Stimulated activated CD8-positive, alpha-beta memory T cell treated with anti-CD3 and anti-CD28 coated beads, Interleukin-12 subunit alpha, Interleukin-12 subunit beta, amount 100 ng/mL, for 4 hours (primary cell): ENCODE measurements at regions not wholly inside any gene's neighbourhood (a gene's known extent, or its start where the extent isn't known, plus 50 kb on each side); places are given as distances from the start of the nearest gene placed in this dataset.
"Not testable (repeated sequence)": the region's sequence is repeated elsewhere in the genome, so short reads cannot be mapped to it uniquely, and the experiment has no call there.

Experiments used
- DNase-seq: peaks from one replicate; pipeline ENCODE4 v3.0.0-alpha.2; 2020; ENCODE audit warnings: low read depth

DNA sequence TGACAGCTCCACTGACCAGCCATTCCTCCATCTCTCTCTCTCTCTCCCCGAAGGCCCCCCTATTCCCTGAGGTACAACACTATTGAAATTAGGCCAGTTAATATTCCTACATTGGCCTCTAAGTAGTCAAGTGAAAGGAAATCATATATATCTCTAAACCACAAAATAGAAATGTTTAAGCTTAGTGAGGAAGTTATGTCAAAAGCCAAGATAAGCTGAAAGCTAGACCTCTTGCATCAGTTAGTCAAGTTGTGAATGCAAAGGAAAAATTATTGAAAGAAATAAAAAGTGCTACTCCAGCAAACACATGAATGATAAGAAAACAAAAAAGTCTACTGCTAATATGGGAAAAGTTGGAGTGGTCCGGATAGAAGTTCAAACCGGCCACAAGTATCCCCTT is 301.3 kb upstream of the RBMS1 start:
- no peak for DNase-seq

DNA sequence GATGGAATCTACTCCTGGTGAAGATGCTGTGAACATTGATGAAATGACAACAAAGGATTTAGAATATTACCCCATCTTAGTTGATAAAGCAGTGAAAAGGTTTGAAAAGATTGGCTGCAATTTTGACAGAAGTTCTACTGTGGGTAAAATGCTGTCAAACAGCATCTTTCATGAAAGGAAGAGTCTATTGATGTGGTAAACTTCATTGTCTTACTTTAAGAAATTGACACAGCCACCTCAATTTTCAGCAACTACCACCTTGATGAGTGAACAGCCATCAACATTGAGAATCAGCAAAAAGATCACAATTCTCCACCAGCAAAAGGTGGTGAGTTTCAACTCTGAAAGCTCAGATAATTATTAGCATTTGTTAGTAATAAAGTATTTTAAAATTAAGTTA is 310.3 kb upstream of the RBMS1 start:
- no peak for DNase-seq

DNA sequence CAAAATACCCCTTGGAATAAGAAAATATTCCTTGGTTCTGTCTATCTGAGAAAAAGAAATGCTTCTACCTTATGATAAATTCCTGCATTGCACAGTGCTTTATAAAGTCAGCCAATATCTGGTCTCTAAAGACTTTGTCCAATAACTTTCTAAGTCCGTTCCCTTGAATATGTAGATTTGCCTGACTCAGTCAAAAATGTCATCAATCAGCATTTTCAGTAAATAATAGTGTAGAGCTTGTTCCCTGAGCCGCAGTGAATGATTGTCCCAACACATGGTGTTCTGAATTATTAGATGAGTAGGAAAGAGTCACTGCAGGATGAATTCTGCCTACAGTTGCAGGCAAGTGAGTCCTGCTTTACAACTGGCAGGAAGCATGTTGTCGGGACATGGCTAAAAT is 316.8 kb upstream of the RBMS1 start:
- DNase-seq, result no peak

DNA sequence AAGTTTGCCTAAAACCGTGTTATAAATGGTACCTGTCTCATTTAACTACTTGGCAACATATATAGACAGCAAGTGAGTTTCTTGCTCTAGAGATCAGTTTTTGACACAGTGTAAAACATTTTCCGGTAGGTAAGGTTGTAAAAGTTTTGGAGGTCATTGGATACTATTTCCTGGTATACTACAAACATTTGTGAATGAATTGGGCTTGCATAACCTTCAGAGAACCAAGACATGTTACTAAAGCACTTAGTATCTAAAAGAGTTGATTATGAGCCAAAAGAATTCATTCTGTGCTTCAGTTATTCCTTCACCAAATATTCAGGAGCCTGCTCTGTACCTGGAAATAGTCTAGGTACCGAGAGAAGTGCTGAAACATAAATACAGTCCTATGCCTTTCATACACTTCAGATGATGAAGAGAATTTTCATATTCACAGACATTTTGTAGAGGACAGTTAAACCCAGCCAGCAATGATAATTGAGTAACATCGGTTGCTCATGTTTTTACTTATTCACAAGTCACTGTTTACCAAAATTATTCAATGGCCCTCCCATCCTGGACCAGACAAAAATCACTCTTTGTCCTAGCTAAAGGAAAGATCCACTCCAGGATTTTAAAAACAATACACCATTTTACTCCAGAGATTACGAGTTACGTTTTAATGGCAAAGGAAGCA is 319.4 kb upstream of the RBMS1 start:
- no peak for DNase-seq

DNA sequence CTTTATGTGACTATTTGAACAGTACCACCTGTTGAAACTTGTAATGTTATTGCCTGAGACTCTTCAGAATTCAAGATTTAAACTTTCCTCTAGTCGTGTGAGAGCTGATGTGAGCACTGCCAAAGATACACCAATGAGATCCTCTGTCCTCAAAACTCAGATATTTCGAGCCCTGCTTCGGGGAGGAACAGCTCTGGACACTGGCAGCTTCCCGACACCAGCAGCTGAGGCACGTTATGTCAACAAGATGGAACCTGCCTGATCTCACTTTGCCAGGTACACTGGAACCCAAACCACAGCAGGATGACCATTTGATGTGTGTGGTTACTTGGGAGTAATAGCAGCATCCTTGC is 319.9 kb upstream of the RBMS1 start:
- no peak for DNase-seq

DNA sequence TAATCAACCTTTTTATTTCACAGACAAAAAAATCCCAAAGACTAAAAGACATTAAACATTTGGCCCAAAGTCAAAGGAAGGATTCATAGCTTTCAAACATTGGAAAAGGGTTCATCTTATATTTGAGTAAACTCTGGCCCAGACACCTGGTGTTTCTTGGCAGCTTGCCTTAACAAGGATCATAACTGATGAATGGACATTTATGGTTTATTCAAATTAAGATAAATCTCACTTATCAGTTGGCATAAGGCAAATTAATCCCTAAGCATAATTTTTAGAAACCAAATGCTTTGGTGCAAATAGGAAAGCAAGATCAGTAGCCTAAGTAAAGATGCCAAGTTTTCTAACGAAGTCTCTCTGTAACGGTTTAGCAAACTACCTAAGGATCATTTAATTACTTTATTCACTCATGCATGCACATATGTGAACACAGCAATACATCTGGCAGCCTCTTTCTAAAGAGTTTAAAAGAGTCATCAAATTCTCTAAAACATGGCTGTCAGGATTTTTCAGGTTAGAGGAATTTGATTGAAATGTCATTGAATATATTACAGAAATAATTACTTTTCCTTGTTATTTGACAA is 323.4 kb upstream of the RBMS1 start:
- DNase-seq, result no peak

DNA sequence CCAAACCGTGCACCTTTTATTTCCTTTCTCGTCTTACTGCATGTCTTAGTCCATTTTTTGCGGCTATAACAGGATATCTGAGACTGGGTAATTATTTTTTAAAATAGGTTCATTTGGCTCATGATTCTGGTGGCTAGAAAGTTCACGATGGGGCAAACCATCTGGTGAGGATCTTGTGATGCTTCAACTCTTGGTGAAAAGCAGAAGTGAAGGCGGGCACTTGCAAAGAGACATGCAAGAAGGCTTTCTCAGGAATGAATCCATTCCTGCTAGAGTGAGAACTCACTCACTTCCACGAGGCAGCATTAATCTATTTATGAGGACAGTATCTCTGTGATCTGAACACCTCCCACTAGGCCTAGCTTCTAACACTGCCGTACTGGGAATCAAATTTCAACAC is 327.1 kb upstream of the RBMS1 start:
- no peak for DNase-seq

DNA sequence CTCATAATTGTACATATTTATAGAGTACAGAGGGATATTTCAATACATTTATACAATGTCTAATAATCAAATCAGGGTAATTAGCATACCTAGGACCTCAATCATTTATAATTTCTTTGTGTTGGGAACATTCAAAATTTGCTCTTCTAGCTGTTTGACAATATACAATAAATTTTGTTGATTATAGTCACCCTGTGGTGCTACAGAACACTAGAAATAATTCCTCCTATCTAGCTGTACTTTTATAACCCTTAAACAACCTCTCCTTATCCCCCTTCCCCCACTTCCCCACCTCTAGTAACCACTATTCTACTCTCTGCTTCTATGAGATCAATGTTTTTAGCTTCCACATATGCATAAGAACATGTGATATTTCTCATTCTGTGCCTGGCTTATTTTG is 328.4 kb upstream of the RBMS1 start:
- no peak for DNase-seq

DNA sequence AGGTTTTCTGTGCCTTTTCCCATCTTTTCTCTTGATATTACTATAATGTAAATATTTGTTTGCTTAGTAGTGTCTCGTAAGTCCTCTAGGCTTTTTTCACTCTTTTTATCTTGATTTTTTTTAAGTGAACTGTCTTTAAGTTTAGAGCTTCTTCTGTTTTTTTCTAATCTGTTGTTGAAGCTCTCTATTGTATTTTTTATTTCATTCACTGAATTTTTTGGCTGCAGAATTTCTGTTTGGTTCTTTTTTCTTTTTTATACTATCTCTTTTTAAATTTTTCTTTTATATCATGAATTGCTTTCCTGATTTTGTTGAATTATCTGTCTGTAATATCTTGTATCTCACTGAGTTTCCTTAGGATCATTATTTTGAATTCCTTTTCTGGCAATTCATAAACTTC is 331.8 kb upstream of the RBMS1 start:
- no peak for DNase-seq

DNA sequence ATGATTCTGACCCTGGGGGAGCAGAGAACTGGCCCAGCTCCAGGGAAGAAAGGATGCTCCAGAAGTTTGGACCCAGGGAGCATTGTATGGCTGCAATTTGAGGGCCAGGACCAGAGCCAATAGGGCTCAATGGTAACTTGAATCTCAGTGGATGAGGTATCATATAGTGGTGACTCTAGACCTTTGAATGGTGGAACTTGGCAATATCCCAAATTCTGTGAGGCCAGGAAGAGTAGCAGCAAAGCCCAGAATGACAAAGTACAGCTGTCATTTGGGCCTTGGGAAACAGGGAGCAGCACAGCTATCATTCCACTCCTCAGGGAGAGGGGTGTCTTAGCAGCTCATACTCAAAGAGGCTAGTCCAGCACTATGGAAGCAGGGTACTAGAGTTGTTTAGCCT is 332.9 kb upstream of the RBMS1 start:
- DNase-seq, result no peak

DNA sequence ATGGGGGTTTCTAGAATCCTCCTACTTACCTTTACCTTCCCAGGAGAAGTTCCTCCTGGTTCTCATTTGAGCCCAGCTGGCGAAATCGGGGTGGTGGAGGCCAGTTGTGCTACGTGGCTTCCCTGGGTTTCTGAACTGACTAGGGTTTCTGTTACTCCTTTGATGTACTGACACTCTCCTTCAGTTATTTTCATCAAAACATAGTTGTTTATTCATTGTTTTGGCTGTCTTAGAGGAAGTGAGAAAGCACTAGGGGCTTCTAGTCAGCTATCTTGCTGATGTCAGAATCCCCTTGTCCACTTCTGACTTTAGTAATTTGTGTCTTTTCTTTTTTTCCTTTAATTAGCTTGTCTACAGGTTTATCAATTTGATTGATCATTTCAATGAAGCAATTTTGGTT is 332.2 kb upstream of the TANK start:
- DNase-seq, result no peak

DNA sequence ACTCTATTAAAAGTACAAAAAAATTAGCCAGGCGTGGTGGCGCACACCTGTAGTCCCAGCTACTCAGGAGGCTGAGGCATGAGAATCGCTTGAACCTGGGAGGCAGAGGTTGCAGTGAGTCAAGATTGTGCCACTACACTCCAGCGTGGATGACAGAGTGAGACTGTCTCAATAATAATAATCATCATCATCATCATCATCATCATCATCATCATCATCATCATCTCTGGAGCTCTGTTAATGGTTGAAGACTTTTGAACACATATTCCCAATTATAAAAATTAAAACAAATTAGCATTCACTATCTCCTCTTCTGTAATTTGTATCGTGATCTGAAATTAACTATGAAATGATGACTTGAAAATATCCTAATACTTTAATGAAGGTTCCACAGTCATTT is 327.8 kb upstream of the TANK start:
- DNase-seq, result not testable (repeated sequence)

DNA sequence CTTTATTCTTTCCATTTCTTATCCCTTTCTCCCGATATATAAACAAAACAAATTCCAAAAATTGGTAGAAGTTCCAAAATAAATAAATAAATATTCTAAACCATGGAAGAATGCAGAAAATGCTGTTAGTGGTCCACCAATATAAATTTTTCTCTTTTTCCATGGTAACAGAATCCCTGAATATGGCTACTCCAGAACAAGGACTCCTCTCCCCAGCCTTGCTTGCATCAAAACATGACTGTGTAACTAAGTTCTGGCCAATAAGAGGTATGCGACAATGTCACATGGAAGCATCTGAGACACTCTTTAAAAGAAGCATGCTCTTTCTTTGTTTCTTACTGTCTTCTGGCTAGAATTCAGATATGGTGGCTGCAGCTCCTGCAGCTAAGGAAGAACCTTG is 325.1 kb upstream of the TANK start:
- DNase-seq, result no peak

DNA sequence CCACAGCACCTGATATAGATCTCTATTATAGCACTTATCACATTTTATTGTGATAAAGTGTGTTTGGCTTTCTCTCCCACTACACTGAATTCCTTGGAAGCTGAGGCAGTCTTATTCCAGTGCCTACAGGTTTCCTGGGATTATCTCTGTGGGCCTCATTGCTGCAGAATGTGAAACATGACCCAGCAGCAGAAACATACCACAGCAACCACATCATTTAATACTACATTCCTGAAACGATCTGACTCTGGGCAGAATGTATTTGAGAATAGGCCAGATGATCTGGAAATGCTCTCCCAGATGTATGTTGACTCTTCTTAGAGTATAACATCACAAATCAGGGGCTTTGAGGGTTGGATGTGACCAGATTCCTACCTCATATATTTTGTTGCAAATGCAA is 323.5 kb upstream of the TANK start:
- no peak for DNase-seq

DNA sequence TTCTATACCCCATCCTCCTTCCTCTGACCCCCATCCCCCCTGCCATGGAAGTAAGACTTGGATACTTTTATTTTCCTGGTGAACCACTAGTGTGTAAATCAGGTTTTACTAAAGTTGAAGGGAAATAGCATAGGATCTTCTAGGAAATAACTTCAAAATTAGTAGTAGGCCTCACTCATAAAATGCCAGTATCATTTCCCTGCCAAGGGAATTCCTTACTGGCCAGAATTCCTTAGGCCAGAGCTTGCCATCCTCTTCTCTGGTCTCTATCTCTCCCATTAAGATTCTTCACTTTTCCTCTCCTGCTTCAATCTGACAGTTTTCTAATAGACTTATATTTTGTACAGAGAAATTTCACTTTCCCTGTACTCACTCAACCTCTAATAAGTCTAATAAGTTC is 322.8 kb upstream of the TANK start:
- no peak for DNase-seq

DNA sequence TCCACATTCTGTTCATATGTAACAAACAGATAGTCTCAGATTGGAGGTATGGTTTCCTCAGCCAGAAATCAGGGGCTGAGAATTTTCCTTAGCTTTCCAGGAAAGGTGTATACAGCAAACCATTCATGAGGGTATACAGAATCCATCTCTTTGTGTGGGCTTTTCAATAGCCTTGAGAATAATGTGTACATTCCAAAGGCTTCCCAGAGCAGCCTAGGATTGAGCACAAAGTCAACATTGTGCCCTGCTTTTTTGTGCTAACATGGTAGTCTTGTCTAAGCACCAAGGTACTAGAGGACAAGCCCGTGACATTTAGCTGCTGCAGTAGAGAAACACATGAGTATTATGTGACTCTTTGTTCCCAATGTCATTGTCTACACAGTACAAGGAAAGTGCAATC is 322.1 kb upstream of the TANK start:
- no peak for DNase-seq

DNA sequence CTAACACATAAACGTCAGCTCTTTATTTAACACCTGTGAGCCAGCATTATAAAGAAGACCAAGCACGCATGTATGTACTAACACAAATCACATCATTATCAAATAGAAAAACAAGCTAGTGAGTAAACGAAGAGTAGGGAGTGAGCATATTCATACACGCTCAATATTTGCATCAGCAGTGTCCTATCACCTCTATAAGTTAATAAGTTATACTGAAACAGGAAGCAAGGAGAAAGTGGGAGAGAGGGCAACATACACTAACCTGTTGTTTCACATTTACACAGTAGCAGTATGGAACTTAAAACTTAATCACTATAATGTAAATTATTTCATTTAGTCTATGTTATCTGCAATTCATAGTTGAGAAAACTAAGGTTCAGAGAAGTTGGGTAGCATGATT is 321.5 kb upstream of the TANK start:
- no peak for DNase-seq

DNA sequence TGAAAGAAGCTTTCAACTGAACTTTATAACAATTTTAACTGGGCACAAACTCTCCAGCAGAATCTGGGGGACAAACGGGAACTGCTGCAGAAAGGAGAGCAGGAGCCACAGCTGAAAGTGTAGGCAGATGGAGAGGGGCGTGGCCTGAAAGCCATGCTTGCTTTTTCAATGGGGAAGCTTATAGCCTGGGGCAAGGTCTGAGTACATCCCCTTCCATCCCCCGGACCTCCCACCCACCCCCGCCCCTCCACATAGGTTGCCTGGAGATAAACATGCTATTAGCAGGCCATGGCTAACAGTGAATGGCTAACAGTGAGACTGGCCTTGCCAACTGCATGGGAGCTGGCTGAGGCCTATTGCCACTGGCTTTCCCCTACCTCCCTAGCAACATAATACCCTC is 317.9 kb upstream of the TANK start:
- no peak for DNase-seq

DNA sequence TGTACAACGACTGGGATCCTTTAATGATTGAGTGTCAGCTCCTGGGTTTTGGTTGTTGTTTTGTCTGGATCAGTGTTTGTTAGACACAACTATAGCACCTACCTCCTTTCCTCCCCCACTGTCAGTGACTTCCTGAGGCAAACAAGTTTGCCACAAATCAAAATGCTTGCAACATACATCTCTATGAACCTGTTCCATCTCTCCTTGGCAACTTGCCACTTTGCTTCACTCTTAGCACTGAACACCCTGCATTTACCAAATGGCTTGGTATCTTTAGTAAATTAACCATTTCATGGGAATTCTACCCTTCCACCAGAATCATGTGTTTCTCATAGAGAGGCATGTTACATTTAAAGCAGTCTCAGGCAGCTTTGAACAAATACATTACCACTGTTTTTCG is 301.1 kb upstream of the TANK start:
- no peak for DNase-seq

DNA sequence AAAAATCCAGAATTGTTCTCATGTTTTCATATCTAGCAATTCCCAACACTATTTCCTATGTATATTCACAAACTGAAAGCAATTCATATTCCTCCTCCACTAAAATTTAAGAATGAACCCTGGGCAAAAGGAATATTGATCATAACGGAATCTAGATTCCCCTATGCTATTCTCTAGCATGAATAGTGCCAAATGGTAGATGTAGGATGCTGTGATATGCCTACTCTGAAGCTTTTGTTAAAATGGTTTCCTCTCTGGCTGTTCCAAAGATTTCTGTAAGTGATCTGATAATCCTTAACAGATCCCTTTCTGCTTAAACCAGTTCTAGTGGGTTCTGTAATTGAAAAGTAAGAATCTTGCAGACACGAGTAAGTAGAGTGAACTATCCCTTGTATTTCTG is 298.0 kb upstream of the TANK start:
- DNase-seq, result no peak

DNA sequence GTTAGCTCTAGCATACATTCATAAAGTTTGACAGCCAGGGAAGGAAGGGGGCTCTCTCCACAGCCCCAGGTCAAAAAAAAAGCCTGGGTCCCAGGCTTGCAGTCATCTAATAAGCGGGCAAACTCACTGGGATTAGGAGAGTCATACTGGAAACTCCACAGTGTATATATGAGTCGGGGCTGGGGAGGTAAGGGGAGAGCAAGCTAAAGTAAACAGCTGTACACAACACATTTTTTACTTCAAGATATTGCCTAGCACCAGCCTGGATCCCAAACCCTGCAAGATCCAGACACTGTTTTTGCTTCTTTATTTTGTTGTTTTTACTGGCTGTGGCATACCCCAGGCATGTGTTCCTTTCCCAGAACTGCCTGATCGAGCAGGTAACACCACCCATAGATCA is 291.3 kb upstream of the TANK start:
- no peak for DNase-seq

DNA sequence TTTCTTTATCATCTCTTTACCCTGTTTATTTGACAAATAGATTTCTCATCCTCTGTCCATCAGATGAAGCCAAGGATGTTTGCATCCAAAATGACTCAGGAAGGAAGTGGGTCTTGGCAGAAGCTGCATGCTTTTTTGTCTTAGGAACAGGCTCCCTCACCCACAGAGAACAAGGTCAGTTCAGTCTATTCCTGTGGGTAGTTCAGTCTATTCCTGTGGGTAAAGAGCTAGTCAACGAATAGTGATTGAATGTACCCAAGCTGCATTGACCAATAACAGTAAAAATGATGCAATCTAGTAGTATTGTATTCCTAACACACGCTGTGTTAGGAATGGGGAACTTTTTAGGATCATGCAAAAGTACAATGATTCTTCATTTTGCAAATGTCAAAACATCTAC is 290.8 kb upstream of the TANK start:
- DNase-seq, result no peak

DNA sequence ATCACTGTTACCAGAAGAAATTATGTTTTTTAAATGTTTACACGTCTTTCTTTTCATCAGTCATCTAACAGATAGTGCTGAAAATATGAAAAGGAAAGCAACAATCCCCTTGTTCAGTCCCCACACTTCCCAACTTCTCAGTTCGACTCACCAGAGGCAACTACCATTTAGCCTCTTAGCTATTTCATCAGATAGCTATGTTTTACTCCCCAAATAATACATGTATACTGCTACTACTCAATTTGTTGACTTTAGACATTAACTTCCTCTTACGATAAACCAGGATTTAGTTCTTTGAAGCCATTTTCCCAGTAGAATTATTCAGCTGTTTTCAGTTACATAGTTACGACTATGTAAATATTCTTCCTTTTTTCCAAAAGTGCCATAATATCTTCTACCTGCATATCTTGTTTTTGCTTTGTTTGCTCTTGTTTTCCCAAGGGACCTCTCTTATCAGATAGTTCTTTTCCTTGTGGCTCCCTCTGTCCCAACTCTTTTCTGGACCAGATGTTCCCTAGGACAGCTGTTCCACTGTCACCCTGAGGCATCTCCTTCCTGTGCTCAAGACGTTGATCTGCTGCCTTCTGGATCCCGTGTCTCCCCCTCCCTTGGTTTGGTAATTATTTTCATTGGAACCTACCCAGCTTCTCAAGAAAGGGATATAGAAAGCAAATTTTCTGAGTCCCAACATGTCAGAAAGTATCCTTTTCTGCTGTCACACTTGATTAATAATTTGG is 289.3 kb upstream of the TANK start:
- no peak for DNase-seq

DNA sequence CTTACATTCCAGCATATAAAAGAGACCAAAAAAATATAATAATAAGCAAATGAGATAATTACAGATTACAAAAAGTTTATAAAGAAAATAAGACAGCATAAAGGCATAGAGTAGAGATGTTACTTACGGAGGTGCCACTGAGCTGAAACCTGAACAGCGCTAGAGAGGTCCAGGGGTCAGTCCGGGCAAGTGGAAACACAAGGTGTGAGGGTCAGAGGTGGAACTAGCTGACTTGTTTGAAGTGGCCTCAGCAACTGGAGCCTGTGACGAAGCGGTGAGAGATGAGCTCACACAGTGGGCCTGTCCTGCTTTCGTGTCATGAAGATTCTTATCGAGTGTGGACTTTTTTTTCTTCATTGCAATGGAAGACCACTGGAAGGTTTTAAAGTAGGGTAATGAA is 288.3 kb upstream of the TANK start:
- DNase-seq, result no peak
